SKM-1 treated with dmso at 0.1 percent for 144 hours (cell line): ENCODE measurements at regions not wholly inside any gene's neighbourhood (a gene's known extent, or its start where the extent isn't known, plus 50 kb on each side); places are given as distances from the start of the nearest gene placed in this dataset.
"Not testable (repeated sequence)": the region's sequence is repeated elsewhere in the genome, so short reads cannot be mapped to it uniquely, and the experiment has no call there.

Experiments used
- DNase-seq: peaks from one replicate; lab custom pipeline; 2025; ENCODE audit not compliant: unreplicated experiment; lab: John Stamatoyannopoulos, UW

DNA sequence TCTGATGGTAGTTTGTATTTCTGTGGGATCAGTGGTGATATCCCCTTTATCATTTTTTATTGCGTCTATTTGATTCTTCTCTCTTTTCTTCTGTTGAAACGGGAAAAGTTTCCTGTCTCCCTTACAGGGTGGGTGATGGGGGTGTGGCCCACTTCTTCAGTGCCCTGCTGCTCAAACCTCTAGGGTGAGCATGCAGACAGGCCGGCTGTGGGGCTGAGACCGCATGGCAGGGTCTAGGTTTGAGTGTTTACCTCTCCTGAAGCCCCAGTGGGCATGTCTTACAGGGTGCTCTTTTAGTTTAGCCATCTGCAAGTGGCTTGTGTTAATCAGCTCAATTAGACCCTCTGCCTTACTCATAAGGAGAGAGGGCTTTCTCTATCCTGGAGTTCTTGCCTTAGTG, 450.0 kb upstream of the EPHA3 start:
- DNase-seq = no peak

DNA sequence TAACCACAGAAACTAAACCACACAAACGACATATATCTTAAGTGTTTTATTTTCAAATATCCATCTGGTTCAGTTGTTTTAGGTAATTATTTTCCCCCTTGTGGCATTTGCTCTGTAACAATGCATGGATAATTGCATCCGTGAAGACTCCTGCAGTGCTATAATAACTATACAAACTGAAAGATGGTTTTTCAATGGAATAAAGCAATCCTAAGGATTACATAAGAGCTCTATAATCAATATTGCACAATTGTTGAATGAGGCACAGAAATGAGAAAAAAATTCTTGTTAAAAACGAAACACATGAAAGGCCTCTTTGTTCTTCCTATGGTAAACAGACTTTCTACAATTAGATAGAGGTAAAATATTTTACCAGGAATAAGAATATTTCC, 446.0 kb upstream of the EPHA3 start:
- DNase-seq = no peak

DNA sequence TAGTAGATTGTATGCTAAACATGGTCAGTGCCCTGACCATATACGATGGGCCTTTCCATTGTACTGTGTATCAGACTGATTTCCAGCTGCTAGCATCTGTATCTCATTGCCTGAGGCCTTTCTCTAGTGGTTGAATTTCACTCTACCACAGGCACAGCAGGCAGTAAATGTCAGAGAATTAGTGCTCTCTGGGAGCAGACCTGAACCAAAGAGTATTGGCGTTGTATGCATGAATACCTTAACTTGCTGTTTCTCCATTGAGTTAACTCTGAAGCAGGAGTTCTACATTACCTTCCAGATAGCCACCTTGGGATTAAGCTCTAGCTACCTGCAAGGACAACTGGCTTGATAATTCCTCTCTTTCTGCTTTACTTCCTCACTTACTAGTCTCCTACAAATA, 439.2 kb upstream of the EPHA3 start:
- DNase-seq = no peak

DNA sequence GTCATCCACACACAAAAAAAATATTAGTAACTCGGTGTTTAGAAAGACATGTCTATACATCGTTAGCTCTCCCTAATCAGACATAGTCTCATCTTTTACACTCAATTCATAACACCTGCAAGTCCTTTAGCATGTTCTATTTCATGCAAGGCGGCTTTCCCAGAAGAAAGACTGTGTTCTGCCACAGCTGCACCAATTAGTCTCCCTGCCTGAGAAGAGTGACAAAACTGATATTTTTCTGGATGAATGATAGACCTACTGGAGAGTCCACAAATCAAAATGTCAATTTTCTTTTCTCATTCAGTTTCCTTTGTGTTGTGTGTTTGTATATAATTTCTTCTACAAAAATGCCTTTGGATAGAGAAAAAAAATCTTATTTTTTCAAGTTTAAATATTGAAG, 435.8 kb upstream of the EPHA3 start:
- DNase-seq = no peak

DNA sequence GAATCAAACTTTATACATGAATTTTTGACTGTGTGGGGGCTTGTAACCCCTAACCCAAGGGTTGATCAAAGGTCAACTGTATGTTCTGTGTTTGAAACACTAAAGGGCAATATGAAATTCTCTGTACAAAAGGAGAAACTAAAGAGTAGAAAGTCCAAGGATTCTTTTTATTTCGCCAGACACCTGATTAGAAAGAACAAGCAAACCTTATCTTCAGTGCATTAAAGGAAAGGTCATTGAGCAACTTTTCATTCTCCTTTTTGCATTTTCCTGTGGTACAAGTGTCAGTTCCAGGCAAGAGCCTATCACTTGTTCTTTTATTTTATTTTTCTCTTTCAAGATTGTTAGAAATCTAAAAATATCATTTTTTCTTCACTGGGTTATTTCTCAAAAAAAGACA, 430.1 kb upstream of the EPHA3 start:
- DNase-seq = no peak

DNA sequence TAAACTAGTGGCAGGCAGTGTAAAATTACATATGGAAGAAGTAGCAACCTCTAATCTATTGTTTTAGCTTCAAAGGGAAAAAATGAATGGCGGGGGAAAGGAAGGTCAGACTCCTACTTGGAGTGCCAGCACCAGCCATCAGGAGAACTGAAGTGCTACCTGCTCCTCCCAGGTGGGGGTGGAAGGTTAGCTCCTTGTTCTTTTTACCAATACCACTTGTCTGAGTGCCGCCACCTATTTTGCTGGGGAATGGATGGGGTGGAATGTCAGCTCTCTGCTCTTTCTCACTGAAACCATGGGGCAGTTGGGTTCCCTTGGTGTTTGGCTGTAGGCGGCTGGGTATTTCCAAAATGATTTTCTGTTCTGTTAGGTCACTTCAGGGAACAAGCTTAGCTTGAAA, 428.7 kb upstream of the EPHA3 start:
- DNase-seq = no peak

DNA sequence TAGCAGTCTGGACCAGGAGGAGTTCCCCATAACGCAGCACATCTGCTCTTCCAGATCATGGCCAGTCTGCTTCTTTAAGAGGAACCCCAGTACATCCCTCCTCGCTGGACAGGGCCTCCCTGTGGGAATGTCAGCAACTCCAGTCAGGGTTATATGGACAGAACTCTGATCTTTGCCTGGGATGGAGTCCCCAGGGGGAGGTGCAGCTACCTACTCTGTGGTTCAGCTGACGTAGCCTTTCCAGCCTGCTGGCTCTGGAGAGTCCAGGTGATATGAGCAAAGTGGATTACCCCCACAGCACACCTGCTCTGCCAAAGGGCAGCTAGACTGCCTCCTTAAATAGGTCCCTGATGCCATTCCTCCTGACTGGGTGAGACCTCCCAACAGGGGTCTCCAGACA, 417.1 kb upstream of the EPHA3 start:
- DNase-seq = no peak

DNA sequence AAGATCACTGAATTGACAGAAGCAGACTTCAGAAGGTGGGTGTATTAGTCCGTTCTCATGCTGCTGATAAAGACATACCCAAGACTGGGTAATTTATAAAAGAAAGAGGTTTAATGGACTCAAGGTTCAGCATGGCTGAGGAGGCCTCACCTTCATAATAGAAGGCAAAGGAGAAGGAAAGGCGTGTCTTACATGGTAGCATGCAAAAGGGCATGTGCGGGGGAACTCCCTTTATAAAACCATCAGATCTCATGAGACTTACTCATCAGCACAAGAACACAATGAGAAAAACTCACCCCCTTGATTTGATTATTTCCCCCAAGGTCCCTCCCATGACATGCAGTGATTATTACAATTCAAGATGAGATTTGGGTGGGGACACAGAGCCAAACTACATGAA, 416.3 kb upstream of the EPHA3 start:
- DNase-seq = no peak

DNA sequence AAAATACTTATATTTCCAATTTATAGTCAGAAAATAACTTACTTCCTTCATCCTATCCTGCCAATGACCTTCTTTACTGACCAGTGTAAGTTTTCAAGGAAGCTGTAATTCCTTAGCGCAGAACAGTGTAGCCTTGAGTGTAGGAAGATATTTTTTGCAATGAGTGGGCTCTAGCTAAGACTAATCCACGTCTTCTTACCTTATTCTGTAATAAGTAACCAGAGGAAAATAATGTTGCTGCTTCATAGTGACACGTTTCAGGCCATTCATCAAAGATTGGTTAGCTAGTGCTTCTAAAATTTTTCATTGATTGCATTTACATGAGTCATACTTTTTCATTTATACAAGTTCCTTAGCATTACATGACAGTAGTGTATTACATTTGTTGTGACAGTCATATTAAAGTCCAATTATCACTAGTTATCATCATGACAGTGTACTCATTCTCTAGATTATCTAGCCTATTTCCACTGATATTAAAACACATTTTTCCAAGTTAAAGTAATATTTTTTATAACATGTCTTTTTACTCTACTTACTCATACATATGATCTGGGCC, 403.8 kb upstream of the EPHA3 start:
- DNase-seq = no peak

DNA sequence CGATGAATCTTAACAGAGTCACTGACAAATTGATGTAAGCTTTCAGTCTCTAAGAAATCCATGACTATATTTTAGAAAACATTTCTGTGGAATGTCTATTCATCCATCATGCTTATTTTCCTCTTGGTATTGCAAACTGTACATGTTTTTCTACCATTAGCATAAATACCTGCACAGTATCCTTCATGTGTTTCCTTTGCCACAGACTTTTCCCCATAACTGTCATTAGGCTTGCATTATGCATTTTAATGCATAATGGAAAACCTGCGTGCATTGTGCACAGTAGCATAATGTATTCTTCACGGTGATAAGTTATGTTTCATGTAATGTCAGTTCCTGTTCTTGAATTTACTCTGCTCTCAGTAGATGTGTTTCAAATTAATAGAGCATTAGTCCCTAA, 403.1 kb upstream of the EPHA3 start:
- no peak for DNase-seq

DNA sequence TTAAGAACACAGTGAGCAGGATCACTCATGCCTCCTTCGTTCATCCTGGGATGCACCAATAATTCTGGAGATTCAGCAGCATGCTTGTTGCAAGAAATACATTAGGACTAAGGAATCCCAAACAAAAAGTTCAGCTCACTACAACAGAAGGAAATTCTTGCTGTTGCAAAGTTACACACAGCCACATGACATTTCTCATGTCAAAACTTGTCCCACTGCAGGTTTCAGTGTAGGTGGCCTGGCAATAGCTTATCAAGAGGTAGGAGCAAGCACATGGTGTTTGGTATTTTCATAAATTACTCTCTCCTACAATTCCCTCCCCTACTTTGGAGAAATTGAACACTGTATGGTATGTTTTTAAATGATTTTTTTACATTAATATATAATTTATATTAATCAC, 399.6 kb upstream of the EPHA3 start:
- no peak for DNase-seq

DNA sequence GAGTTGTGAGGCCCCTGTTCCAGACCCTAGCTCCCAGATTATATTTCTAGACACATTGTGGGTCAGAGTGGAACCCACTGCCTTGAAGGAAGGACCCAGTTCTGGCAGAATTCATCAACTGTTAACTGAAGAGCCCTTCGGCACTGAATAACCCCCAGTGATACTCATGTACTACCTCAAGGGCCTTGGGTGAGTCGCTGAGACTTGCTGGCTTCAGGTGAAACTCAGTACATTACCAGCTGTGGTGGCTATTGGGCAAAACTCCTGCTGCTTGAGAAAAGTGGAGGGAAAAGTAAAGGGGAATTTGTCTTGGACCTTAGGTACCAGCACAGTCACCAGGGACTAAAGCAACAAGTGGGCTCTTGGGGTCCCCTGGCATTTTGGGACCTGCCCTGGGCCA, 394.9 kb upstream of the EPHA3 start:
- DNase-seq = no peak

DNA sequence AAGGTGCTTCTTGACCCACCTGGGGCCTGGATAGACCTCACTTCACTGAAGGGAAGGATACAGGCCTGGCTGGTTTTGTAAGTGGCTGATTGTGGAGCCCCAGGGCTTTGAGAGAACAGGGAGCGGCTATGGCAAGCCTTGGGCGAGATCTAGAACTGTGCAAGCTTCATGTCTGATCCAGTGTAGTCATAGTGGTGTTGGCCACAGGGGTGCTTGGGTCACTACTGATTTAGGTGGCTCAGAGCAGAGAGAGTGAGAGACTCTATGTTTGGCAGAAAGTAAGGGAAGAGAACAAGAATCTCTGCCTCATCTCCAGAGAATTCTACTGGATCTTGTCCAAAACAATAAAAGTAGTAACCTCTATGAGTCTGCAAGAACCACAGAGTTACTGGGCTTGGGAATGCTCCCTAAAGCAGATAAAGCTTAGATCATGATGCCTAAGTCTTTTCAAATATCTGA, 394.2 kb upstream of the EPHA3 start:
- no peak for DNase-seq

DNA sequence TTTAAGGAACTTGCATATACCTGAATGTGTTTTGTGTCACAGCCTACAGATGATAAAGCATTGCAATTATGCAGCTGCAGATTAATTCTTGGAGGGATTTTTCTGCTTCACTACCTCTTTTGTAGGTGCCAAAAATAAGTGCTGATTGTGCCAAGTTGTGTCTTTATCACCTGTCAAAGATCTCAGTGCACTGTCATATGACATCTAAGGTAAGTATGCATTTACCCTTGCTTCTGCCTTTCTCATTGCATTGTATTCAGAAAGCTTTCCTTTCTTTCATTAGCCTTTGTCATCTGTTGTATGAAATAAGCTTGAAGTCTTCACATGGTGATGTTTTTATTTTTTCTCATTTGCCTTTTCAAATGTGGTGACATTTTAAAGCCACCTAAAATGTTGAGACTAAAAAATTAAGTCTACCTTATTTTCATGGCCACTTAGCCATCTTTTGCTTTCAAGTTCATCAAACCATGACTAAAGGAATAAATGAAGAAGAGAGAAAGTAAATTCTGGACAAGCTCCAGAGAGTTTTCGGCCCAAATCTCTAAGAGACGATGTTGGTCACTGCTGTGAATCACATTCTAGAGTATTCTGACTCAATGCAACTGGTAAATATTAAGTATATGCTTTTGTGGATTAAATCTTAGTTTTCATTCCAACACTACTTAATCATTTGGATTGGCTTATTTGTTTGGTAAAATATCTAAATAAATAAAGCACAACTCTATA, 381.8 kb upstream of the EPHA3 start:
- DNase-seq = no peak

DNA sequence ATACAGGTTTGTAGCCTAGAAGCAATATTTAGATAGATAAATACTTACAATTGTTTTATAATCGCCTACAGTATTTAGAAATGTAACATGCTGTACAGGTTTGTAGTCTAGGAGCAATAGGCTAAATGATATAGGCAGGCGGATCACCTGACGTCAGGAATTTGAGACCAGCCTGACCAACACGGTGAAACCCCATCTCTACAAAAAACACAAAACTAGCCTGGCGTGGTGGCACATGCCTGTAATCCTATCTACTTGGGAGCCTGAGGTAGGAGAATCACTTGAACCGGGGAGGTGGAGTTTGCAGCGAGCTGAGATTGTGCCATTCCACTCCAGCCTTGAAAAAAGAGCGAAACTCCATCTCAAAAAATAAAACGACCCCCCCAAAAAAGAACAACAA, 375.2 kb upstream of the EPHA3 start:
- no peak for DNase-seq

DNA sequence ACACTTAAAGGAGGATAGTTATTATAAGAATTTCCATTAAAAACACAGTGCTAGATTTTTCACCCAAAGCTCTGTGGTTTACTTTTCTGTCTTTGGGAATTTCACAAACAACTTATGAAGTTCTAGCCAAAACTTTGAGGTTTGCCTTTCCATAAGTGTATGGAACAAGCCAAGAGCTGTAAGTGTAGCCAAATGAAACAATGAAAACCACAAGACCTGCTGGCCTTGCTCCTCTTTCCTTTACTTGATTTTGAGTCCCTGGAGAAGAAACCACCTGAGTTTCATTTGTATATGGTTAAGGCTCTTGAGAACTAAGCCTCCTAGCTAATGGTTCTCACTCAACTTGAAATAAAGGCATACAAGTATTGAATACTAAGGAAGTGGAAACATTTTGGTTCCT, 365.3 kb upstream of the EPHA3 start:
- DNase-seq = no peak

DNA sequence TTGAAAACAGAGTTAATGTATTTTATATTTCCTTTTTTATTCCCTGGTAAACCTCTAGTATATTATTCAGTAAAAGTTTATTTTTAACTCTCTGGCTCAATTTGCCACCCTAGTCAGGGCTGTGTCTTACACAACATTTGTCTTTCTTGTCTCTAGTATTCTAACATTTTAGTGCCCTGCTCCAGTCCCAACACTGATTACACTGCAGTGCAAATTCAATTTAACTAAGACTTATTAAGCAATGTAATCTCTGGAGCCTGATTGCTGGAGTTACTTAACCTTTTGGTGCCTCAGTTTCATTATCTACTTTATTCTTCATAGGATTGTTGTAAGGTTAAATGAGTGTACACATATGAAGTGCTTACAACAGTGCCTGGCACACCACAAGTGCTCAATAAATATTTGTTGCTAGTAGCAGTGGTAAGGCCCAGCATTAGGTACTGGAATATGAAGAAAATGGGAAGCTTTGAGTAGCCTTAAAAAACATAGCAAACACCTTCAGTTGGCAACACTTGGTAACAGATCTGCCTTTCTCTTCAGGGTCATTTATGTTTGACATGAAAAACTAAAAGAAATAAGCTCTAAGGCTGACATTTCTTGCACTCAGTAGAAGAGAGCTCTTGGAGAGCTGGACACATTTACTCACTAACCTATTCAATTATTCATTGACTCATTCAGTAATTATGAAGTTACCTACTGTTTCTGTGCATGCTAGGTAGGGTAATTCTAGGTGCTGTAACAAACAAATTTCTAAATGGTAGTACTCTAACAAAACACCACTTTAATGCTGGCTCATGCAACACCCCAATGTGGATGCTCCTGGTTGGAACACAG, 364.5 kb upstream of the EPHA3 start:
- DNase-seq = no peak

DNA sequence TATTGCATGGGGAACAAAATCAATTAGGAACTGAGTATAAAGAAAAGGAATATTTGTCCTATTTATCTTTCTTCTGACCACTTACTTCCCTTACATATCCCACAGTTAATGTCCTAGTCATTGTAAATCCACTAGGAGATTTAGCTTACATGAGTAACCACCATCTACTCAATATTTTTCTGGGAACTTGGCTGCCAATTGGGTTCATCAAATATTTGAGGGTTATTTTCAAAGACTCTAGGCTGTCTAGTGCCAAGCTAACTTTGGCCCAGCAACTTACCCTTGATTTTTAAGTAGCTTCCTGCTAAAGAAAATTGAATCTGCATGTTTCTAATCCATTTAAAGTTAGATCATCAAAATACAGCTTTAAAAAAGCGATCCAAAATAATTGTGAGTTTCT, 362.5 kb upstream of the EPHA3 start:
- DNase-seq = no peak

DNA sequence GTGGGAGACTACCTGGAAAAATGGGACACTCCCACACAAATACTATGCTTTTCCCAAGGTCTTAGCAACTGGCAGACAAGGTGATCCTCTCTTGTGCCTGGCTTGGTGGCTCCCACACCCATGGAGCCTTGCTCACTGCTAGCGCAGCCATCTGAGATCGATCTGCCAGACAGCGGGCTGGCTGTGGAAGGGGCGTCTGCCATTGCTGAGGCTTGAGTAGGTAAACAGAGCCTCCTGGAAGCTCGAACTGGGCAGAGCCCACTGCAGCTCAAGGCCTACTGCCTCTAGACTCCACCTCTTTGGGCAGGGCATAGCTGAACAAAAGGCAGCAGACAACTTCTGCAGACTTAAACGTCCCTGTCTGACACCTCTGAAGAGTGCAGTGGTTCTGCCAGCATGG, 360.3 kb upstream of the EPHA3 start:
- DNase-seq = not testable (repeated sequence)

DNA sequence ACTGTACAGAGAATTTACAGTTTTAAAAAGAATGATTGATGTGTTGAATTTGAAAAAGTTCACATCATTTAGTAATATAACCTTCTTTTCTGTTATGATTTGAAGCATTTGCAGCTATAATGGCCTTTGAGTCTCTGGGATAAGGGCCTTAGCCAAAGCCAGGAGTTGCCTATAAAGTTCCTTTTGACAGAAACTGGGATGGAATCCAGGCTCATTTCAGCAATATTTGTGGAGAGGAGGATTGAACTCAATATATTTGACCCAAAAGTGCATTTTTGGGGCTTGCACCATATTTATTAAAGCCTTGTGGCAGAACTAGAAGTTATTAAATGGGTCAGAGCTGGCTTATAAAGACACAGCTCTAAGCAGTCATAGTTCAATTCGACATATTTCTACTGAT, 348.7 kb upstream of the EPHA3 start:
- no peak for DNase-seq

DNA sequence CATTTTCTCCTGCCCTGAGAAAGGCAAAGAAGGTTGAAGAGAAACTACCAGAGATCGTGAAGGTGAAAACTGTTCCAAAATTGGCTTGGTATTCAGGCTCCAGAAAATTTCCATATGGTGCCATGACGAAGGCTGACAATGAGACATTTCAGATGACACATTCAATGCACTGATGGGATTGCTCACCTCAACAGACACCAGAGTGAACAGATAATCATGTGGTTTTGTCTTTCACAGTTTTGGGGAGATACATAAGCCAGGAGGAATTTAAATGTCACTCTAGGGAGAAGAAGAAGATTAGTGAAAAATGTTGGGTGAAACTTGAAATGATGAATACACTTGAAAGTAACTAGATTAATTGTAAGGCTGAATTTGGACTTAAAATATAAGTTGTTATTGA, 339.7 kb upstream of the EPHA3 start:
- DNase-seq = no peak

DNA sequence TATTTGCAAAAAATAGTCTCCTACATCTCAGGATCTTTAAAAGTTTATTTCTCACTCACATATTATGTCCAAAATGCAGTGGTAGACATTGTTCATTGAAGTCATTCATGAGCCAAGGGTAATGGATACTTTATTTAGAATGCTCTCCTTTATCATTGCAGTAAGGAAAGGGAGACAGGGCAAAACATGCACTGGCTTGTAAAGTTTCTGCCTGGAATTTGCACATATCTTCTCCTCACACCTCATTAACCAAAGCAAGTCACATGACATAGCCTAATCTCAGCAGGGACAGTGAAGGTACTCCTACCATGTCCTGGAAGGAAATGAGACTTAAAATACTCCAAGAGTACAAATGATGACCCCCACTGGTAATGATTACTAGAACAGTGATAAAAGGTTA, 333.7 kb upstream of the EPHA3 start:
- no peak for DNase-seq
